Astrocyte (in vitro differentiated cells and primary cell): ENCODE measurements at regions not wholly inside any gene's neighbourhood (a gene's known extent, or its start where the extent isn't known, plus 50 kb on each side); places are given as distances from the start of the nearest gene placed in this dataset.

Experiments used
- DNase-seq: peaks from one replicate; pipeline ENCODE4 v3.0.0-alpha.2; 2010; ENCODE audit warnings: low read depth
- FAIRE-seq: peaks from 2 replicates; lab custom pipeline; 2011; peaks lifted over from hg19 to GRCh38; lab: Jason Lieb, UNC
- H2AFZ ChIP-seq: 2 replicates; pipeline ENCODE4 v1.6.0; 2012; ENCODE audit warnings: low read depth, low read length, inconsistent platforms
- H3K27ac ChIP-seq: 2 replicates; pipeline ENCODE4 v1.5.1; 2011; ENCODE audit warnings: low read depth, low read length, inconsistent platforms
- H3K27me3 ChIP-seq: 2 replicates; pipeline ENCODE4 v1.6.0; 2011; ENCODE audit warnings: low read length, inconsistent platforms; ENCODE audit not compliant: insufficient read depth
- H3K36me3 ChIP-seq: 2 replicates; pipeline ENCODE4 v1.5.1; 2011; ENCODE audit warnings: low read length, inconsistent platforms; ENCODE audit not compliant: insufficient read depth
- H3K4me1 ChIP-seq: 2 replicates; pipeline ENCODE4 v1.5.1; 2011; ENCODE audit warnings: low read length, inconsistent platforms; ENCODE audit not compliant: insufficient read depth
- H3K4me2 ChIP-seq: 2 replicates; pipeline ENCODE4 v1.6.0; 2012; ENCODE audit warnings: low read length, inconsistent platforms
- H3K4me3 ChIP-seq: 2 replicates; pipeline ENCODE4 v1.5.1; 2011; ENCODE audit warnings: low read depth, mild to moderate bottlenecking, low read length, inconsistent platforms; ENCODE audit not compliant: insufficient read depth
- H3K79me2 ChIP-seq: 2 replicates; pipeline ENCODE4 v1.6.0; 2012; ENCODE audit warnings: mild to moderate bottlenecking, low read length, inconsistent platforms; ENCODE audit not compliant: insufficient read depth
- H3K9ac ChIP-seq: 2 replicates; pipeline ENCODE4 v1.6.0; 2012; ENCODE audit warnings: mild to moderate bottlenecking, low read length, inconsistent platforms
- H3K9me3 ChIP-seq: 2 replicates; pipeline ENCODE4 v1.5.1; 2012; ENCODE audit warnings: low read depth, mild to moderate bottlenecking, low read length, inconsistent platforms; ENCODE audit not compliant: insufficient read depth
- H4K20me1 ChIP-seq: 2 replicates; pipeline ENCODE4 v1.6.0; 2012; ENCODE audit warnings: low read length, inconsistent platforms; ENCODE audit not compliant: insufficient read depth
- H3K27ac Mint-ChIP-seq: one replicate; pipeline ENCODE4 v1.8.0; 2021; ENCODE audit warnings: mild to moderate bottlenecking, mixed read lengths; ENCODE audit not compliant: unreplicated experiment
- H3K27me3 Mint-ChIP-seq: one replicate; pipeline ENCODE4 v1.8.0; 2021; ENCODE audit warnings: low read depth, mixed read lengths; ENCODE audit not compliant: unreplicated experiment
- H3K36me3 Mint-ChIP-seq: one replicate; pipeline ENCODE4 v1.8.0; 2021; ENCODE audit warnings: low read depth, mixed read lengths; ENCODE audit not compliant: unreplicated experiment
- H3K4me1 Mint-ChIP-seq: one replicate; pipeline ENCODE4 v1.8.0; 2021; ENCODE audit warnings: low read depth, mixed read lengths; ENCODE audit not compliant: unreplicated experiment
- H3K4me3 Mint-ChIP-seq: one replicate; pipeline ENCODE4 v1.8.0; 2021; ENCODE audit warnings: mild to moderate bottlenecking, moderate library complexity, mixed read lengths; ENCODE audit not compliant: unreplicated experiment
- H3K9me3 Mint-ChIP-seq: one replicate; pipeline ENCODE4 v1.8.0; 2021; ENCODE audit warnings: mild to moderate bottlenecking, mixed read lengths; ENCODE audit not compliant: unreplicated experiment
- EZH2 ChIP-seq: IDR thresholded peaks from 2 replicates; pipeline ENCODE4 v1.6.1; 2012; ENCODE audit warnings: mild to moderate bottlenecking, low read length, inconsistent platforms; ENCODE audit not compliant: insufficient read depth
- TF ChIP-seq, protein P1 (sequence below): IDR thresholded peaks from 2 replicates; pipeline ENCODE4 v1.5.1; 2011; ENCODE audit warnings: low read depth, mild to moderate bottlenecking, inconsistent platforms, low read length, moderate library complexity; ENCODE audit not compliant: insufficient read depth

DNA sequence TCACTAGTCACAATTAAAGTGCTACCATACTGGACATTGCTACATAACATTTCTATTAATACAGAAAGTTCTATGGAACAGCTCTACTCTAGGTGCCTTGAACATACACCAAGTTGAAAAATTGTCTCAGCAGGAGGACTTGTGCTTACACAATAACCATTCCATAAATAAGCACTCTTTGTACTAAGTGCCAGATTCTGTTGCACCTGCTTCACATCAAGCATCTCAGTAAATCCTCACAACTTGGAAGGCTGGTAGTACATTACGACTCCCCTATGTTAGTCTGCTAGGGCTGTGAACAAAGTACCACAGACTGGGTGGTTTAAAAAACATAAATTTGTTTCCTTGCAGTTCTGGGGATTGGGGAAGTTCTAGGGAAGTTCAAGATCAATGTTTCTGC, 296.9 kb upstream of the NCKAP5 start:
- TF ChIP-seq, protein P1, sequence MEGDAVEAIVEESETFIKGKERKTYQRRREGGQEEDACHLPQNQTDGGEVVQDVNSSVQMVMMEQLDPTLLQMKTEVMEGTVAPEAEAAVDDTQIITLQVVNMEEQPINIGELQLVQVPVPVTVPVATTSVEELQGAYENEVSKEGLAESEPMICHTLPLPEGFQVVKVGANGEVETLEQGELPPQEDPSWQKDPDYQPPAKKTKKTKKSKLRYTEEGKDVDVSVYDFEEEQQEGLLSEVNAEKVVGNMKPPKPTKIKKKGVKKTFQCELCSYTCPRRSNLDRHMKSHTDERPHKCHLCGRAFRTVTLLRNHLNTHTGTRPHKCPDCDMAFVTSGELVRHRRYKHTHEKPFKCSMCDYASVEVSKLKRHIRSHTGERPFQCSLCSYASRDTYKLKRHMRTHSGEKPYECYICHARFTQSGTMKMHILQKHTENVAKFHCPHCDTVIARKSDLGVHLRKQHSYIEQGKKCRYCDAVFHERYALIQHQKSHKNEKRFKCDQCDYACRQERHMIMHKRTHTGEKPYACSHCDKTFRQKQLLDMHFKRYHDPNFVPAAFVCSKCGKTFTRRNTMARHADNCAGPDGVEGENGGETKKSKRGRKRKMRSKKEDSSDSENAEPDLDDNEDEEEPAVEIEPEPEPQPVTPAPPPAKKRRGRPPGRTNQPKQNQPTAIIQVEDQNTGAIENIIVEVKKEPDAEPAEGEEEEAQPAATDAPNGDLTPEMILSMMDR = no peak
- no peak for TF ChIP-seq EZH2
- no peaks in the 10 kb centered on the region for H3K36me3 Mint-ChIP-seq
- FAIRE-seq (no peak), DNase-seq (no peak)
- H2AFZ ChIP-seq = no peak overlapping the region
- no peak overlapping the region for H3K4me2 ChIP-seq
- no peaks in the 10 kb centered on the region for H3K27me3 ChIP-seq
- H3K27ac Mint-ChIP-seq = no peak overlapping the region
- peaks cover 5% of the 10 kb centered on the region for H3K9me3 Mint-ChIP-seq
- no peak overlapping the region for H3K9ac ChIP-seq
- no peaks in the 10 kb centered on the region for H4K20me1 ChIP-seq
- H3K4me1 ChIP-seq = peaks cover 4% of the 10 kb centered on the region
- no peaks in the 10 kb centered on the region for H3K36me3 ChIP-seq
- no peaks in the 10 kb centered on the region for H3K4me1 Mint-ChIP-seq
- peaks cover 21% of the 10 kb centered on the region for H3K27me3 Mint-ChIP-seq
- H3K79me2 ChIP-seq = no peaks in the 10 kb centered on the region
- H3K4me3 ChIP-seq = no peak overlapping the region
- H3K27ac ChIP-seq = no peak overlapping the region
- no peak overlapping the region for H3K4me3 Mint-ChIP-seq
- no peaks in the 10 kb centered on the region for H3K9me3 ChIP-seq

DNA sequence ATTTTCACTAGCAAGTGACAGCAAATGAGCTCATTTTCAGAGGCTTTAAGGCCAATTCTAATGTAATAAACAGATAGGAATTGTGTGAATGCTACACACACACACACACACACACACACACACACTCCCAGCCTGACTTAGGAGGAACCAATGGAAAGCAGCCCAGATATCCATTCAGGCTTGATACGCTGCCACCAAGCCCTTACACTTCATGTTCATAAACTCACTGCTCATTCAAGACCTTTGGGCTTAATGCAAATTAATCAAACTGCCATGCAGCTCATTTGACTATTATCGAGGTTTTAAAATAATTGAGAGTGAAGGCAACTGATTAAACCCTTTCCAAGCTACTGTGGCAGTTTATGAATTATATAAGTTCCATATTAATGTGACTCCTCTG, 298.9 kb upstream of the NCKAP5 start:
- no peak overlapping the region for H3K4me2 ChIP-seq
- no peaks in the 10 kb centered on the region for H3K9me3 ChIP-seq
- TF ChIP-seq EZH2 = no peak
- TF ChIP-seq, protein P1 = no peak
- no peak for FAIRE-seq
- Mint-ChIP-seq H3K4me3 (no peak overlapping the region), H3K36me3 (no peaks in the 10 kb centered on the region), H3K4me1 (no peaks in the 10 kb centered on the region), H3K27ac (no peak overlapping the region), H3K9me3 (peaks cover 1% of the 10 kb centered on the region), H3K27me3 (peaks cover 19% of the 10 kb centered on the region)
- no peak overlapping the region for H2AFZ ChIP-seq
- H3K36me3 ChIP-seq = no peaks in the 10 kb centered on the region
- no peak overlapping the region for H3K27ac ChIP-seq
- no peaks in the 10 kb centered on the region for H3K79me2 ChIP-seq
- no peak overlapping the region for H3K4me3 ChIP-seq
- no peaks in the 10 kb centered on the region for H3K27me3 ChIP-seq
- H3K9ac ChIP-seq = no peak overlapping the region
- H4K20me1 ChIP-seq = no peaks in the 10 kb centered on the region
- H3K4me1 ChIP-seq = peaks cover 4% of the 10 kb centered on the region
- DNase-seq = peak; percentile 22

DNA sequence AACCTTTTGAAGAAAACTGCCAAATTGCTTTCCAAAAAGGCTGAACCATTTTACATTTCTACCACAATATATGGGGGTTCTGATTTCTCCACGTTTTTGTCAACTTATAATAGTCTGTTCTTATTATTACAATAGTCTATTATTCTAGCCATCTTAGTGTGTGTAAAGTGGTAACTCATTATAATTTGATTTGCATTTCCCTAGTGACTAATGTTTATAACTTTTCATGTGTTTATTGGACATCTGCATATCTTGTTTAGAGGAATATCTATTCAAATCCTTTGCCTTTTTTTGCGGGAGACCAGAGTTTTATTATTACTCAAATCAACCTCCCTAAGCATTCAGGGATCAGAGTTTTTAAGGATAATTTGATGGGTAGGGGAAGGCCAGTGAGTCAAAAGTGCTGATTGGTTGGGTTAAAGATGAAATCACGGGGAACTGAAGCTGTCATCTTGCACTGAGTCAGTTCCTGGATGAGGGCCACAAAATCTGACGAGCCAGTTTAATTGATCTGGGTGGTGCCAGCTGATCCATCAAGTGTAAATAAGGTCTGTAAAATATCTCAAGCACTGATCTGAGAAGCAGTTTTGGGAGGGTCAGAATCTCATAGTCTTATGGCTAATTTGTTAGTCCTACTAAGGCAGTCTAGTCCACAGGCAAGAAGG, 303.4 kb upstream of the NCKAP5 start:
- no peaks in the 10 kb centered on the region for H3K79me2 ChIP-seq
- no peaks in the 10 kb centered on the region for H3K4me1 ChIP-seq
- no peak overlapping the region for H3K27ac ChIP-seq
- no peaks in the 10 kb centered on the region for H3K36me3 ChIP-seq
- H3K27me3 ChIP-seq = peaks cover under 1% of the 10 kb centered on the region
- TF ChIP-seq, protein P1 = no peak
- TF ChIP-seq EZH2 = no peak
- H3K4me3 Mint-ChIP-seq = no peak overlapping the region
- no peaks in the 10 kb centered on the region for H3K9me3 Mint-ChIP-seq
- no peak overlapping the region for H2AFZ ChIP-seq
- H3K4me3 ChIP-seq = no peak overlapping the region
- H3K36me3 Mint-ChIP-seq = no peaks in the 10 kb centered on the region
- no peak overlapping the region for H3K27ac Mint-ChIP-seq
- H3K4me1 Mint-ChIP-seq = no peaks in the 10 kb centered on the region
- no peaks in the 10 kb centered on the region for H3K27me3 Mint-ChIP-seq
- no peaks in the 10 kb centered on the region for H3K9me3 ChIP-seq
- H4K20me1 ChIP-seq = no peaks in the 10 kb centered on the region
- no peak overlapping the region for H3K4me2 ChIP-seq
- H3K9ac ChIP-seq = no peak overlapping the region
- FAIRE-seq (no peak), DNase-seq (no peak)
